SJCRH30 (cell line): ENCODE measurements at regions not wholly inside any gene's neighbourhood (a gene's known extent, or its start where the extent isn't known, plus 50 kb on each side); places are given as distances from the start of the nearest gene placed in this dataset.
"Not testable (repeated sequence)": the region's sequence is repeated elsewhere in the genome, so short reads cannot be mapped to it uniquely, and the experiment has no call there.

ENCODE experiments used
- DNase-seq, 2 experiments: peaks; one replicate each; pipeline ENCODE4 v3.0.0-alpha.2; 2015 to 2020
- H3K27ac ChIP-seq: fragments of 250-450 bp; sonication (Bioruptor Pico); 2 replicates; pipeline ENCODE4 v1.5.1; 2020; ENCODE audit warnings: mild to moderate bottlenecking, moderate library complexity
- H3K27me3 ChIP-seq: fragments of 250-450 bp; sonication (Bioruptor Pico); 2 replicates; pipeline ENCODE4 v1.5.1; 2020; ENCODE audit warnings: mild to moderate bottlenecking, moderate library complexity
- H3K36me3 ChIP-seq: fragments of 250-450 bp; sonication (Bioruptor Pico); 2 replicates; pipeline ENCODE4 v1.5.1; 2020; ENCODE audit warnings: mild to moderate bottlenecking, moderate library complexity
- H3K4me1 ChIP-seq: fragments of 250-450 bp; sonication (Bioruptor Pico); 2 replicates; pipeline ENCODE4 v1.5.1; 2020; ENCODE audit warnings: mild to moderate bottlenecking, moderate library complexity
- H3K4me3 ChIP-seq: fragments of 250-450 bp; sonication (Bioruptor Pico); 2 replicates; pipeline ENCODE4 v1.5.1; 2020; ENCODE audit warnings: mild to moderate bottlenecking, moderate library complexity
- H3K9me3 ChIP-seq: fragments of 250-450 bp; sonication (Bioruptor Pico); replicated peaks from 2 replicates; pipeline ENCODE4 v1.5.1; 2020; ENCODE audit warnings: mild to moderate bottlenecking, moderate library complexity

GRCh38 chr3:74921676-74922075, 307.2 kb upstream of the CNTN3 start:
- H3K4me3 ChIP-seq, result no peak overlapping the region
- no peaks in the 10 kb centered on the region for H3K27me3 ChIP-seq
- H3K4me1 ChIP-seq, result no peaks in the 10 kb centered on the region
- no peak overlapping the region for H3K27ac ChIP-seq
- no peaks in the 10 kb centered on the region for H3K36me3 ChIP-seq
- no peak for DNase-seq
- H3K9me3 ChIP-seq, result no peaks in the 10 kb centered on the region

DNA sequence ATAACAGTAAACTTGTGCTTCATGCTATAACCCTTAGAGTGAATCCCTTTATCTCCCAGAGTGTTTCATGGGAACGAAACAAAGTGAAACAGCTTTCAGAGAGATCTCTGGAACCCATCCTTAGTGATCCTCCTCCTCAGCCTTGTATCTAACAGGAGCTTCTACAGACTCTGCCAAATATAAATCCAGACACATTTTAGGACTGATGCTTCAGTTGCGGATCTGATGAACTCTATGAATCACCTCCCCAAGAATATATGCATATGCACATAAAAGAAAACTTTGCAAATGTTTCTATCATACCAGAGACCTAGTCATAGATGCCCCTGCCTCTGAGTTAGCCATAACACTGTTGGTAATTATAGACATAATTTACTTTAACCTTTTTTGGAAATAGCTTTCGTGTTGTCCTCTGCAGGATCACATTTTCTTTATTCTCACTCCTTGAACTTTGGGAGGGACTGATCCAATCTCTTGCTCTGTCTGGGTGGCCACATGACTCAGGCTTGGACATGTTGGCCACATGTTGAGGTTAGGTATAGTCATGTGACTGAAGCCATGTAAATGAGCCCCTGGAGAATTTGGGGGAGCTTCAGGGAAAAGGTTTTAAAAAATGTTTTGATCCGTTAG, 306.4 kb upstream of the CNTN3 start:
- DNase-seq, result no peak
- no peaks in the 10 kb centered on the region for H3K4me1 ChIP-seq

GRCh38 chr3:74916696-74917095, 302.2 kb upstream of the CNTN3 start:
- Histone ChIP-seq H3K27ac (no peak overlapping the region), H3K9me3 (no peaks in the 10 kb centered on the region), H3K27me3 (no peaks in the 10 kb centered on the region), H3K4me3 (no peak overlapping the region), H3K4me1 (no peaks in the 10 kb centered on the region), H3K36me3 (no peaks in the 10 kb centered on the region)
- no peak for DNase-seq

More for the DNA sequence above, 306.4 kb upstream of the CNTN3 start:
- Histone ChIP-seq H3K36me3 (no peaks in the 10 kb centered on the region), H3K9me3 (no peaks in the 10 kb centered on the region), H3K4me3 (no peak overlapping the region), H3K27ac (no peak overlapping the region), H3K27me3 (no peaks in the 10 kb centered on the region)

DNA sequence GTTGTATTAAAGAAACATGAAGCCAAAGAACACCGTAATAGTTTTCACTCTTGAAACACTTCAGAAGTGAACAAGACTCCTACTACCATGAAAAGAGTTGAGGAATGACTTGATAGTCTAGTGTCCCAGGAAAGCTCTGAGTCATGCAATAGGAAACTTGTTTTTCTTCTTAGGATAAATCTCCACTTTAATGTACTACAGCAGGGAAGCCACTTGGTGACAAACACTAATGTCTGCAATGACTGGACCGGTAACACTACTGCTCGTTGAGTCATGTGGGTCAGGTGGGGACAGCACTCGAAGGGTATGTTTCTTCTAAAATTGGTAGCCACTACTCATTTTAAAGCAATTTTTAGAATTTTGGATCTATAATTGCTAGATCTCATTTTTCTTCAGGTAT, 291.7 kb upstream of the CNTN3 start:
- Histone ChIP-seq H3K4me3 (no peak overlapping the region), H3K27ac (no peak overlapping the region), H3K36me3 (no peaks in the 10 kb centered on the region), H3K27me3 (no peaks in the 10 kb centered on the region), H3K9me3 (no peaks in the 10 kb centered on the region), H3K4me1 (no peaks in the 10 kb centered on the region)
- DNase-seq, result no peak

GRCh38 chr3:74905478-74905877, 291.0 kb upstream of the CNTN3 start:
- DNase-seq, result no peak
- Histone ChIP-seq H3K27me3 (no peaks in the 10 kb centered on the region), H3K9me3 (no peaks in the 10 kb centered on the region), H3K27ac (no peak overlapping the region), H3K4me1 (no peaks in the 10 kb centered on the region), H3K36me3 (no peaks in the 10 kb centered on the region), H3K4me3 (no peak overlapping the region)

DNA sequence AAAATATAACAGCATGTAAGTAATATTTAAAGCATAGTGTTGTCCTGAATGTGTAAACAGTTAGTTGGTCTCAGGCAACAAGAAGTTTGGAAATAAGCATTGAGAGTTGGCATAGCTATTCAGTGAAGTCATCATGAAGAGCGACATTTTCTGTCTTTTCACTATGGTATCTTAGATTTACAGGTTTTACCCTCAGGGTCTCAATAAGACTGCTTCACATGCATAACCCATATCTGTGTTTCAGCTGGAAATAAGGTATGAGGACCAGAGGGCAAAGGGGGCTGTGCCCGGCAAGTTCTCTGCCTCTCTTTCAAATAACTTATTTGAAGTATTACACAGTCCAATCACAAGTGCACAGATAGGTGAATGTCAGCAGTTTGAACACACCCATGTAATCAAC, 290.2 kb upstream of the CNTN3 start:
- Histone ChIP-seq H3K36me3 (no peaks in the 10 kb centered on the region), H3K27ac (no peak overlapping the region), H3K4me3 (no peak overlapping the region), H3K9me3 (no peaks in the 10 kb centered on the region), H3K4me1 (no peaks in the 10 kb centered on the region), H3K27me3 (no peaks in the 10 kb centered on the region)
- DNase-seq, result no peak

DNA sequence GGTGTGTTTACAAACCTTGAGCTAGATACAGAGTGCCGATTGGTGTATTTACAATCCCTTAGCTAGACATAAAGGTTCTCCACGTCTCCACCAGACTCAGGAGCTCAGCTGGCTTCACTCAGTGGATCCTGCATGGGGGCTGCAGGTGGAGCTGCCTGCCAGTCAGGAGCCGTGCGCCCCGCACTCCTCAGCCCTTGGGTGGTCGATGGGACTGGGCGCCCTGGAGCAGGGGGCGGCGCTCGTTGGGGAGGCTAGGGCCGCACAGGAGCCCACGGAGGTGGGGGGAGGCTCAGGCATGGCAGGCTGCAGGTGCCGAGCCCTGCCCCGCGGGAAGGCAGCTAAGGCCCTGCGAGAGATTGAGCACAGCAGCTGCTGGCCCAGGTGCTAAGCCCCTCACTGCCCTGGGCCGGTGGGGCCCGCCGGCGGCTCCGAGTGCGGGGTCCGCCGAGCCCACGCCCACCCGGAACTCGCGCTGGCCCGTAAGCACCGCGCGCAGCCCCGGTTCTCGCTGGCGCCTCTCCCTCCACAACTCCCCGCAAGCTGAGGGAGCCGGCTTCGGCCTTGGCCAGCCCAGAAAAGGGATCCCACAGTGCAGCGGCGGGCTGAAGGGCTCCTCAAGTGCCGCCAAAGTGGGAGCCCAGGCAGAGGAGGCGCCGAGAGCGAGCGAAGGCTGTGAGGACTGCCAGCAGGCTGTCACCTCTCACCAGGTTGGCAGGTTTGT, 285.5 kb upstream of the CNTN3 start:
- H3K9me3 ChIP-seq, H3K27me3 ChIP-seq, H3K4me3 ChIP-seq: not testable (repeated sequence)

DNA sequence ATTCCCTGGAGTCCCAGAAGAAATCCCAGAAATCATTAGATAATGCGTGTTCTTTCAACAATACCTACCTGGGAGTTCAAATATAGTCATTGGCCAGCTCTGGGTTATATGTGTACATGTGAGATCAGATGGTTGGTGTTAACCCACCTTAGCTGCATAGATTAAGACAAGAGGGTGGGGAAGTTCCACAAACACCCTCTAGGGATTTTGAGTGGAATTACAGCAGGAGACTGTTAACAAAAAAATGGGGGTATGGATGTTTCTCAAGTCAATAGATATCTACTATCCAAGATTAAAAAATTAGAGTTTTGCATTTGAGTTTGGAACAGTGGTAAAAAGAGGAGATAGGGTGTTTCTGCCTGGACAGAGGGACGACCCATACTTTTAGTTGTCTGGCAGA, 282.5 kb upstream of the CNTN3 start:
- no peaks in the 10 kb centered on the region for H3K4me1 ChIP-seq
- peak in 1 of 2 experiments; percentile 22 for DNase-seq

More for the DNA sequence above, 285.5 kb upstream of the CNTN3 start:
- H3K27ac ChIP-seq, DNase-seq, H3K36me3 ChIP-seq, H3K4me1 ChIP-seq: not testable (repeated sequence)

GRCh38 chr3:74891312-74891711, 276.9 kb upstream of the CNTN3 start:
- Histone ChIP-seq H3K27me3 (no peaks in the 10 kb centered on the region), H3K4me1 (no peaks in the 10 kb centered on the region), H3K27ac (no peak overlapping the region), H3K4me3 (no peak overlapping the region), H3K9me3 (no peaks in the 10 kb centered on the region), H3K36me3 (no peaks in the 10 kb centered on the region)
- DNase-seq, result no peak

More for the DNA sequence above, 282.5 kb upstream of the CNTN3 start:
- Histone ChIP-seq H3K9me3 (no peaks in the 10 kb centered on the region), H3K4me3 (no peak overlapping the region), H3K27me3 (no peaks in the 10 kb centered on the region), H3K36me3 (no peaks in the 10 kb centered on the region), H3K27ac (no peak overlapping the region)

DNA sequence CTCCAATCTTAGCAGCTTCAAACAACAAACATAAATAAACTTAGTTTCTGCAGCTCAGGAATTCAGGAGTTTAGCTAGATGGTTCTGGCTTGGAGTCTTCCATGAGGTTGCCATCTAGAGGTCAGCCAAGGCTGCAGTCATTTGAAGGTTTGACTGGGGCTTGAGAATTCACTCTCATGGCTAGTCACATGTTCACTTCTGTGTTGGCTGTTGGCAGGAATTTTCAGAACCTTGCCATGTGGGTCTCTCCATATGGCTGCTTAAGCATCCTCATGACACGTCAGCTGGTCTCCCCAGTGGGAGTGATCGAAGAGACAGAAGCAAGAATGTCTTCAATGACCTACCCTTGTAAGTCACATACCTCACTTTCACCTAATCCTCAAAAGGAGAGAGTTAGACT, 269.2 kb upstream of the CNTN3 start:
- no peaks in the 10 kb centered on the region for H3K36me3 ChIP-seq
- H3K27me3 ChIP-seq, result no peaks in the 10 kb centered on the region

DNA sequence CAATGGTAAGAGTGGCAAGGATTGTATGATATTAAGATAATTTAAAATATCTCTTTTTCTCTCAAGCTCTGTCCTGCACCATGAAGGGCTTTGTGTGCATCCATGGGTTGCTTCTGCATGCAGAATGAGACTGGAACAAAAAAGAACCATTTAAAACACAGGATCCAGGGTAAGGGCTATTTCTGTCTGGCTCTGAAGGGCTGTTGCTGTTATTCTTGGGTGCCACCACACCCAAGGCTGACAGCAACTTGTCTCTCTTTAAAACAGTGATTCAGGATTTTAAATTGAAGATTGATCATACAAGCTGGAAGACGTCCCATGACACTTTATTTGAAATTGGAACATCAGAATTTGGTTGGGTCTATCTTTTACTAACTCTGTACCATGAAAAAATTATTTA, 268.8 kb upstream of the CNTN3 start:
- Histone ChIP-seq H3K4me1 (no peaks in the 10 kb centered on the region), H3K27me3 (no peaks in the 10 kb centered on the region), H3K4me3 (no peak overlapping the region), H3K27ac (no peak overlapping the region), H3K36me3 (no peaks in the 10 kb centered on the region), H3K9me3 (no peaks in the 10 kb centered on the region)
- no peak for DNase-seq

More for the DNA sequence above, 269.2 kb upstream of the CNTN3 start:
- H3K4me1 ChIP-seq, result no peaks in the 10 kb centered on the region
- no peak overlapping the region for H3K4me3 ChIP-seq
- no peaks in the 10 kb centered on the region for H3K9me3 ChIP-seq
- DNase-seq, result peak in 1 of 2 experiments; percentile 26
- no peak overlapping the region for H3K27ac ChIP-seq

GRCh38 chr3:74880237-74880636, 265.8 kb upstream of the CNTN3 start:
- Histone ChIP-seq H3K27me3 (no peaks in the 10 kb centered on the region), H3K27ac (no peak overlapping the region), H3K36me3 (no peaks in the 10 kb centered on the region), H3K4me1 (no peaks in the 10 kb centered on the region), H3K4me3 (no peak overlapping the region), H3K9me3 (no peaks in the 10 kb centered on the region)
- DNase-seq, result no peak

GRCh38 chr3:74866357-74867030, 252.0 kb upstream of the CNTN3 start:
- Histone ChIP-seq H3K36me3 (no peaks in the 10 kb centered on the region), H3K27me3 (no peaks in the 10 kb centered on the region), H3K9me3 (no peaks in the 10 kb centered on the region), H3K27ac (no peak overlapping the region), H3K4me3 (no peak overlapping the region), H3K4me1 (no peaks in the 10 kb centered on the region)
- no peak for DNase-seq

DNA sequence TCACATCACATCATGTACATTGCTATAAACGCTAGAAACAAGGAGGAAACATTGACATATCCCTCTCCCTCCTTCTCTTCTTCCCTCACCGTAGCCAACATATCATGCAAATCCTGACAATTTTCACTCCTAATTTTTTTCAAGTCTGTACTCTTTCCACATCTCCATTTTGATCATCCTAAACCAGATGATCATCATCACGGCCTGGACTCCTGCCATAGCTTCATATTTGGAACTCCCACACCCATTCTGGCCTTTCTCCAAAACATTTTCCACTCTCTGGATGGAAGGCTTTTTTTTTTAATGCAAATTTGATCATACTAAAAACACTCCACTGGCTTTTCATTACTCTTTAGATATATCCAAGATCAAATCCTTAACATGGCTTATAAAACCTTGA, 248.0 kb upstream of the CNTN3 start:
- no peaks in the 10 kb centered on the region for H3K27me3 ChIP-seq
- no peaks in the 10 kb centered on the region for H3K9me3 ChIP-seq
- no peaks in the 10 kb centered on the region for H3K36me3 ChIP-seq
- H3K27ac ChIP-seq, result no peak overlapping the region
- no peaks in the 10 kb centered on the region for H3K4me1 ChIP-seq
- no peak overlapping the region for H3K4me3 ChIP-seq
- no peak for DNase-seq

DNA sequence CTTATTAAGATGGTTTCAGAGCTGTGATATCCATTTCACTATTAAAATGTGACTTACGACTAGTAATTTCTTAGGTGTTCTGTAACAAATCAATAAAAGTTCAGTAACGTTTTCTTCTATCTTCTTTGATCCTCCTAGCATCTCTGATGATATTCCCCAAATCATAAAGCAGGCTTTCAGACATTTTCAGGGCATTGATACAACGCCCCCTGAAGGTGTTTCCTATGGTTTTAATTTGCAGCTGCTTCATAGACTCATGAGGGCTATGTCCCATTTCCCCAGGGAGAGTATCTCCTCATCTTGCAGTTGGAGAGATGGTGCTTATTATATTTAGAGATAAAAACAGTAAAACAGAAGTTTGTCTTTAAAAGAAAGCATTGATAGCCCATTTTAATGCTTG, 246.8 kb upstream of the CNTN3 start:
- Histone ChIP-seq H3K4me3 (no peak overlapping the region), H3K36me3 (no peaks in the 10 kb centered on the region), H3K27me3 (no peaks in the 10 kb centered on the region), H3K4me1 (no peaks in the 10 kb centered on the region), H3K9me3 (no peaks in the 10 kb centered on the region), H3K27ac (no peak overlapping the region)
- peak in 1 of 2 experiments; percentile 5 for DNase-seq
